OCI-LY7 (cell line): ENCODE measurements at regions not wholly inside any gene's neighbourhood (a gene's known extent, or its start where the extent isn't known, plus 50 kb on each side); places are given as distances from the start of the nearest gene placed in this dataset.

Experiments used
- EZH2phosphoT487 ChIP-seq: fragments of 200-600 bp; sonication (generic); IDR thresholded peaks from 2 replicates; pipeline ENCODE4 v1.6.1; 2018; ENCODE audit warnings: low read depth, borderline replicate concordance, mild to moderate bottlenecking, mixed run types, antibody characterized with exemption, low read length, moderate library complexity, mixed read lengths
- TF ChIP-seq, protein P1 (sequence below): fragments of 200-600 bp; sonication (generic); conservative IDR thresholded peaks from 2 replicates; pipeline ENCODE4 v1.5.1; 2014; ENCODE audit warnings: mild to moderate bottlenecking, antibody characterized with exemption, low read length, moderate library complexity, mixed read lengths

DNA sequence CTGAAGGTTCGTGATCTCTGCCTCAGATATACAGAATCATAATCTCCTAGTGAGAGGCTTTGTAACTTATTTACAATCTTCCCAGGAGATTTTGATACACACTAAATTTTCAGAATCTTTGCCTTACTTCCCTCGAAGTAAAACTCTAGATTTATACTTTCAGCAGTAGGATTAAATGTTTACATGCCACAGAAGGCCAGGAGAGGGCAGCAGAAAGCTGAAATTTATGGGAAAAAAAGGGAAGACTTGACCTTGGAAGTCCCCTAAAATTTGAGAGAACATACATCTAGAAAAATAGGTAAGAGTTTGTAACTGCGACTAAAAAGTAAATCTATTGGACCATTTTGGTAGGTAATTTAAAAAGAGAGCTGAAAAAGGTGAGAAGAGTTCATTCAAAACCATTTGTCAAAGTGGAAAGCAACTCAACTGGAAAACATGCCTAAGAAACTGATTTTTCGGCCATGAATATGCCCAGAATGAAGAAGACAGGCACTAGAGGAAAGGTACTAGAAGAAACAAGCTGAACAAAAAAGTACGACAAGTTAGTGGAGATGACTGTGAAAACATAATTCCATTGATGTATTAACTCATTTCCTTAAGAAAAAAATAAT lies 242.0 kb upstream of the MDGA2 start:
- TF ChIP-seq, protein P1, sequence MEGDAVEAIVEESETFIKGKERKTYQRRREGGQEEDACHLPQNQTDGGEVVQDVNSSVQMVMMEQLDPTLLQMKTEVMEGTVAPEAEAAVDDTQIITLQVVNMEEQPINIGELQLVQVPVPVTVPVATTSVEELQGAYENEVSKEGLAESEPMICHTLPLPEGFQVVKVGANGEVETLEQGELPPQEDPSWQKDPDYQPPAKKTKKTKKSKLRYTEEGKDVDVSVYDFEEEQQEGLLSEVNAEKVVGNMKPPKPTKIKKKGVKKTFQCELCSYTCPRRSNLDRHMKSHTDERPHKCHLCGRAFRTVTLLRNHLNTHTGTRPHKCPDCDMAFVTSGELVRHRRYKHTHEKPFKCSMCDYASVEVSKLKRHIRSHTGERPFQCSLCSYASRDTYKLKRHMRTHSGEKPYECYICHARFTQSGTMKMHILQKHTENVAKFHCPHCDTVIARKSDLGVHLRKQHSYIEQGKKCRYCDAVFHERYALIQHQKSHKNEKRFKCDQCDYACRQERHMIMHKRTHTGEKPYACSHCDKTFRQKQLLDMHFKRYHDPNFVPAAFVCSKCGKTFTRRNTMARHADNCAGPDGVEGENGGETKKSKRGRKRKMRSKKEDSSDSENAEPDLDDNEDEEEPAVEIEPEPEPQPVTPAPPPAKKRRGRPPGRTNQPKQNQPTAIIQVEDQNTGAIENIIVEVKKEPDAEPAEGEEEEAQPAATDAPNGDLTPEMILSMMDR = peak; percentile 96
- no peak for TF ChIP-seq EZH2phosphoT487
